Brain microvascular endothelial cell (primary cell): ENCODE measurements at regions not wholly inside any gene's neighbourhood (a gene's known extent, or its start where the extent isn't known, plus 50 kb on each side); places are given as distances from the start of the nearest gene placed in this dataset.
"Not testable (repeated sequence)": the region's sequence is repeated elsewhere in the genome, so short reads cannot be mapped to it uniquely, and the experiment has no call there.

ENCODE experiments used
- DNase-seq: peaks from one replicate; pipeline ENCODE4 v3.0.0-alpha.2; 2020
- H3K27ac ChIP-seq: fragments of 250-450 bp; sonication (Bioruptor Pico); 2 replicates; pipeline ENCODE4 v1.5.1; 2020; ENCODE audit warnings: mild to moderate bottlenecking, moderate library complexity
- H3K27me3 ChIP-seq: fragments of 250-450 bp; sonication (Bioruptor Pico); replicated peaks from 2 replicates; pipeline ENCODE4 v1.5.1; 2020; ENCODE audit warnings: mild to moderate bottlenecking
- H3K36me3 ChIP-seq: fragments of 250-450 bp; sonication (Bioruptor Pico); replicated peaks from 2 replicates; pipeline ENCODE4 v1.5.1; 2020; ENCODE audit warnings: mild to moderate bottlenecking
- H3K4me3 ChIP-seq: 2 replicates; pipeline ENCODE4 v1.5.1; 2011; ENCODE audit warnings: low read depth, mild to moderate bottlenecking, control low read depth, low read length, moderate library complexity
- CTCF ChIP-seq: IDR thresholded peaks from 2 replicates; pipeline ENCODE4 v1.5.1; 2011; ENCODE audit warnings: low read depth, mild to moderate bottlenecking, moderate library complexity, low read length, control low read depth, inconsistent platforms; ENCODE audit errors: missing control alignments
- in situ Hi-C: cut with HindIII; loops from 2 replicates; pipeline ENCODE4 v1.10.0; 2017; ENCODE audit warnings: low sequenced_read_pairs, low pct_ligation_motif_present

DNA sequence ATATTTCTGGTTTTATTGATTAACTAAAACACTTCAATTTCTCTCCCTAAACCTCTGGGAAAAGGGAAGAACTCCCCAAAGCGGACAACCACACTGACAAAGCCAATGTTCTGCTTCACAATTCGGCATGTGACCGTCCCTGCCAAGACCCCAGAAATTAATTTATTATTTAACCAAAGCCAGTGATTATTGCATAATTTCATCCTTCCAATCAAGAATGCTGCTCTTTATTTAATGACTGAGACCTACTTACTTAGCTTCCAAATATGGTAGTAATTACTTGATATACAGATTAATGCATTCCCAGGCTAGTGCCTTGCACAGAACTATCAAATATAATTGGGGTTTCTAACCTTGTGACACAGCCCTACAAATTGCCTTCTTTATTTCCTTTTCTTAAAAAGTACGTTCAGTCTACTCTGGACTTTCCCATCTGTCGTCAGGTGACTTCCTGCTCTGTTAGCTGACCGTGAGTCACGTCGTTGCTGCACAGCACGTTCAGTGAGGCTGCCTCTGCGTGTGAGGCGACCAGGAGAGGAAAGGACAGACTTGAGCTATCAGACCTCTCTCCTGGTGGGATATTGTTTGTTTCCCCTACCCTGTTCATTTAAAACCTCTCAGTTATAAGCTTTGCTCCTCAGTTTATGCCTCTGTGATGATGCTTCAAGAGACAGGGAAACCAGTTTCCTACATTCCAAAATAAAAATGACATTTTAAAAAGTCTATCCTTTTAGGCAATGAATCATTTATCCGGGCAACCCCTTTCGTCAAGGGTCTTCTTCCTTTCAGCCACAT is 55.7 kb upstream of the TNFAIP3 start:
- Histone ChIP-seq H3K27me3 (no peaks in the 10 kb centered on the region), H3K4me3 (no peak overlapping the region), H3K36me3 (no peaks in the 10 kb centered on the region), H3K27ac (peak overlapping the region; percentile 78)
- no peak for TF ChIP-seq CTCF
- DNase-seq: peak; percentile 88
- in situ Hi-C loops: no loop called here

GRCh38 chr6:137811916-137812553 is 55.0 kb upstream of the TNFAIP3 start:
- peak overlapping the region; percentile 78 for H3K27ac ChIP-seq
- no peaks in the 10 kb centered on the region for H3K27me3 ChIP-seq
- H3K36me3 ChIP-seq: no peaks in the 10 kb centered on the region
- no peak for DNase-seq
- no peak for TF ChIP-seq CTCF
- H3K4me3 ChIP-seq: no peak overlapping the region
- in situ Hi-C loops: no loop called here

- H3K36me3 ChIP-seq: no peaks in the 10 kb centered on the region
- in situ Hi-C loops: no loop called here
- no peak for DNase-seq
- H3K27me3 ChIP-seq: no peaks in the 10 kb centered on the region
- H3K4me3 ChIP-seq: no peak overlapping the region
- no peak overlapping the region for H3K27ac ChIP-seq
- TF ChIP-seq CTCF: no peak
Observed at GRCh38 chr6:137813308-137813970, 53.6 kb upstream of the TNFAIP3 start.

DNA sequence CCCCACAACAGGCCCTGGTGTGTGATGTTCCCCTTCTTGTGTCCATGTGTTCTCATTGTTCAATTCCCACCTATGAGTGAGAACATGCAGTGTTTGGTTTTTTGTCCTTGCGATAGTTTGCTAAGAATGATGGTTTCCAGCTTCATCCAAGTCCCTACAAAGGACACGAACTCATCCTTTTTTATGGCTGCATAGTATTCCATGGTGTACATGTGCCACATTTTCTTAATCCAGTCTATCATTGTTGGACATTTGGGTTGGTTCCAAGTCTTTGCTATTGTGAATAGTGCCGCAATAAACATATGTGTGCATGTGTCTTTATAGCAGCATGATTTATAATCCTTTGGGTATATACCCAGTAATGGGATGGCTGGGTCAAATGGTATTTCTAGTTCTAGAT is 53.0 kb upstream of the TNFAIP3 start:
- H3K36me3 ChIP-seq, in situ Hi-C loops: not testable (repeated sequence)

DNA sequence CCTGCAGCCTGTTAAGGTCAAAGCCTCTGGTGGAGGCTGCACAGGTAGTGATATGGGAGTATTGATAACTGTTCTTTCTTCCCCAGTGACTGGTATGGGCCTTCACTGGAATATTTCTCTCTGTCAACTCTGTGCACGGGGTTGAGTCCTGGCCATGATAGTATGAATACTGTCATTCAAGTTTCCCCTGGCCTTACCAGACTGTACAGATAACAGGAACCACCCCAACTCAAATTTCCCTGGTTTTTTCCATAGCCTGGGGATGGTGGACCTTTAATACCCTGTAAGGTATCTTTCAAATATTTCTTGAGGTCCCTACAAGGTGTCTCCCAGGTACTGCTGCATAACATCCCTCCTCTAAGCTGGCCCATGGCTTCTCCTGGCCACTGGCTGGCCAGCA is 51.4 kb upstream of the TNFAIP3 start:
- Histone ChIP-seq H3K27ac (no peak overlapping the region), H3K4me3 (no peak overlapping the region), H3K36me3 (no peaks in the 10 kb centered on the region), H3K27me3 (no peaks in the 10 kb centered on the region)
- DNase-seq: no peak
- no peak for TF ChIP-seq CTCF
- in situ Hi-C loops: no loop called here

More for the DNA sequence above, 53.0 kb upstream of the TNFAIP3 start:
- H3K27ac ChIP-seq, H3K27me3 ChIP-seq, H3K4me3 ChIP-seq, DNase-seq: not testable (repeated sequence)

- Histone ChIP-seq H3K27me3 (no peaks in the 10 kb centered on the region), H3K27ac (no peak overlapping the region), H3K36me3 (no peaks in the 10 kb centered on the region), H3K4me3 (no peak overlapping the region)
- no peak for TF ChIP-seq CTCF
- in situ Hi-C loops: no loop called here
- DNase-seq: no peak
Observed at GRCh38 chr6:137816133-137816579, 50.9 kb upstream of the TNFAIP3 start.
